ENCODE measurements at regions not wholly inside any gene's neighbourhood (a gene's known extent, or its start where the extent isn't known, plus 50 kb on each side); places are given as distances from the start of the nearest gene placed in this dataset.
"Not testable (repeated sequence)": the region's sequence is repeated elsewhere in the genome, so short reads cannot be mapped to it uniquely, and the experiment has no call there.

DNA sequence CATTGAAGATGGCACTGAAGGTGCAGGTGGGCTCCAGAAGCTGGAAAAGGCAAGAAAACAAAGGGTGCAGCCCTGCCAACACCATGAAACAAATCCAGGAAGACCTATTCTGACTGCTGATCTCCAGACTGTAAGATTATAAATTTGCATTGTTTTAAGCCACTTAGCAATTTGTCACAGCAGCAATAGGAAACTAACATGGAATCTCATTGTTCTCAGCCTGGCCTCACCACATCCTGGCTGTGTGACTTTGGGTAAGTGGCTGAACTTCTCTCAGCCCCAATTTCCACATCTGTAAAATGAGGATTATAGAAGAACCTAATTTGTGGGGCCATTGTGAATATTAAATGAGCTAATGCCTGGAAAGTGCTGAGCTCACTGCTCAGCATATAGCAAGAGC, 160.4 kb upstream of the MAFB start:
- no peak for DNase-seq (ENCODE audit: low spot score)

GRCh38 chr20:40851051-40851450, 162.0 kb upstream of the MAFB start:
- no peak for DNase-seq (ENCODE audit: low spot score)

- DNase-seq (ENCODE audit: low spot score): no peak
Measured at GRCh38 chr20:40855269-40855668, 166.2 kb upstream of the MAFB start.

DNA sequence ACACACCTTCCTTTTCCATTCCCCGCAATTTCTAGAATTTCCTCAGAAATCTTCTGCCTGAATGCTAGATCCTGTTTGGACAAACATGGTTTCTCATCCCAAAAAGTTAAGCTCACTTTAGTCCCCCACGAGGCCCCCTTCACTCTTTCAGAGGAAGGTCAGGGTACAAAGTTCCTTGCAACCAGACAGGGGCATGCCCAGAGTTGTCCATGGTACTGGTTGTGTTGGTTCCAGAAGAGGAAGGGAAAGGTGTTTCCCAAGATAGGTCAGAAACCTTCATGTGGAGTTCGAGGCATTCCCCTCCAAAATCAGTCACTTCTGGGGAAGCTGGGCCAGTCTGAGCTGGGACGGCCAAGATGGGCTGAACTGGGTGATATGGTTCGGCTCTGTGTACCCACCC, 167.6 kb upstream of the MAFB start:
- no peak for DNase-seq (ENCODE audit: low spot score)

GRCh38 chr20:40860487-40860902, 168.1 kb upstream of the TOP1 start:
- DNase-seq (ENCODE audit: low spot score): no peak

- no peak for DNase-seq (ENCODE audit: low spot score)
Measured at GRCh38 chr20:40861427-40862008, 167.1 kb upstream of the TOP1 start.

- DNase-seq (ENCODE audit: low spot score): no peak
Measured at GRCh38 chr20:40863355-40863919, 165.2 kb upstream of the TOP1 start.

DNA sequence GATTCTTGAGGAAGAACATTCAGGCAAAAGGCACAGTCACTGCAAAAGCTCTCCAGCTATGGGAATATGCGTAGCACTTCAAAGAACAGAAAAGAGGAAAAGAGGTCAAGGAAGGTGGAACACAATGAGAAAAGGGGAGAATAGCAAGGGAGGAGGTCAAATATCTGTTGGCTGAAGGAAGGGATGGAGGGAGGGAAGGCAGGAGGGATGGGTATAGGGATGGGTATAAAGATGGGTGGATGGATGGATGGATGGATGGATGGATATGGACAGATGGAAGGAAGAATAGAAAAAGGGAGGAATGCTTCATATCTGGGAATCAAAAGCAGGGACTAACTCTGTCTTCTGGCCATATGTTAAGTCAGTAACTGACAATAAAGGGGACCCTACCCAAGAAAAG, 164.2 kb upstream of the TOP1 start:
- no peak for DNase-seq (ENCODE audit: low spot score)

DNA sequence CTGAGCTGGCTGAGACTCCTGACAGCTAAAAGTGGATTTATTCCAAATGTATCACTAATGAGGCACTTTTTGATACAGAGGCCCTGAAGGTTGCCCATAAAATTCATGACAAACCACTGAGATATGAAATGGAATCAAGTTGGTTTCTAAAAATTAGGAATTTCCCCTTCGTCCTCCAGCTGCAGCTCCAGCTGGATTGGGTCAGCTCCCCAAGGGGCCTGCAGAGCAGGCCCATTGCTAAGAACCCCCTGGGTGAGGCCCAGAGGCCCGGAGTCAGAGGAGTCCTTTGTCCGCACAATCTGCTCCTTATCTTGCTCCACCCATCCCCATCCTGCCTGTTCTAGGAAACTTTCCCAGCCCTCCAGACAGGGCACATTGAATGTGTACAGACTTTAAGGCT, 163.5 kb upstream of the TOP1 start:
- no peak for DNase-seq (ENCODE audit: low spot score)

DNA sequence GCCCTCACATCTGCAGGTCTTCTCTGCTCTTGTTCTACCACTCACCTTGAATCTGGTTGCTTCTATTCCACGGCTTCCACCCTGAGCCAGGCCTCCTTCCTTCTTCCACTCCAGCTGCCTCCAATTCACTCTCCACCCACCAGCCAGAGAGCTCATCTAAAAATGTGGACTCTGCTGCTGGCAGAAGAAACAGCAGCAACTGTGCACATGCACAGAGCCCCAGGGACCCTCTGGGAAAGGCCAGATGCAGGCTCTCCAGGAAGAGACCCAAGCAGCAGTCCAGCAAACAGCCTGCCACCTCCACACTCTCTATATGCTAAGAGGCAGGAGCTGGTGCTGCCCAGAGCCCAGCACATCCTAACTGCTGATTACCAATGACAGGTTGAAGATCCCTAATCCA, 162.6 kb upstream of the TOP1 start:
- no peak for DNase-seq (ENCODE audit: low spot score)

DNA sequence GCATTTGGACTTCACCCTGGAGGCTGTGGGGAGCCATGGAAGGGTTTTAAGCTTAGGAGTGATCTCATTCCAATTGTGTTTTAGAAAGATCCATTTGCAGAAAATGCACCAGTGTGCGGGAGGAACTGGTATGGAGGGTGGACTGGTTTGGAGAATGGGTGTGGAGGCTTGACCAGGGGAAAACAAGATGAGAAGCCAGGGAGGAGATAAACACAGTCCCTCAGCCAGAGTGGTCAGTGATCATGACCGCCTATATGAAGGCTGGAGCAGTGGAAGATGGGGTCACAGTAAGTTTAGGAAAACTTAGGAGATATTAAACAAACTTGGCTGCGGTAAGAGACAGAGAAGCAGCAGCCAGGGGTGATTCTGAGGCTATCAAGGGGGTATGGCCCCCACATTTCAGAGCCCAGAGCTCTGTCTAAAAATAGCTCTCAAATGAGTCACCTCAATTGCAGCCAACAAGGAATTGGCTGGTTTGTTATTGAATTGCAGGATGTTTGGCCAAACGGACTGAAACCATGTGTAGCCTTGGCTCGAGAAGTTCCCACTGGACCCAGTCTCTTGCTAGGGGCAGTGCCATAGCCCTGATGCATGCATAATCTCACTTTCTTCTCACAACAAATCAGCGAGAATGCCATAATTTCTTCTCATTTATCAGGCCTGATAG, 159.9 kb upstream of the TOP1 start:
- DNase-seq (ENCODE audit: low spot score): no peak

DNA sequence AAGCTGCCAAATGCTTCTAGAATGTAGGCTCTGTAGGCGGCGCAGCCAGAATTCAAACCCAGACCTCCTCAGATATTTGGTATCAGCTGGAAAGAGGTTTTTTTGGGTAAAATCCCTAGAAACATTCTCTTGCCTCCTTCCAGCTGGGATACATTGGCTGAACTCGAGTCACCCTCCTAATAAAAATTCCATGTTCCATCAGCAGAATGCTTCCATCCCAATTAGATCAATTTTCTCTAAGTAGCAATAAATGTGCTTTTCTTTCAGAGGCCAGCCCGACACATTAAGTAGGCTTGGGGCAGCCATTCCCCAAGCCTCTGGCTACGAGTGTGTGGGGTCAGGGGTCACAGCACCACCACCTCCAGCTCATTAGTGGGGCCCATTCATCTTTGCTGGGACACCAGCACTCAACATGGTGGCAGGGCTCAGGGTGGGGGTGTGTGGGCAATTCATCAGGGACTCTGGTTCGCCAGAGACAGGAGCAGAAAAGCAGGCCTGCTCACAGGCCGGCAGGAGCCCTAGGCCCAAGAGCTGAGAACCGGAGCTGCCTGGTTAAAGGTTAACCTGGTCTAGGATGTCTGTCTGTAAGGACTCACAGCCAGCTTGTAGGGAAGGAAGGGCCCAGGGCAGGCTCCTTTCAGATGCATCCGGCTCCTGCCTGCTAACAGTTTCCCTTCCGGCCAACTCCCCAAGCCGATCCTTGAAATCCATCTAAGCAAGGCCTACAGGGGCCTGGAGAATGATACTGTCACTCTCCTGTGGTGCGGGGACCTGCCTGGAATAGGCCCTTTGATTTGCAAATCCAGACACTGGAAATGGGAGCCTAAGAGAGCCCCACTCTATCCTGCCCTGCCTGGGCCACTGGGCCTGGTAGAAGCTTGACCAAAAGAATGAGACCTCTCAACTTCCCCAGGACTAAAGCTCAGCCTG, 159.1 kb upstream of the TOP1 start:
- no peak for DNase-seq (ENCODE audit: low spot score)

GRCh38 chr20:40875116-40876085, 153.2 kb upstream of the TOP1 start:
- DNase-seq (ENCODE audit: low spot score): no peak

- not testable (repeated sequence) for DNase-seq (ENCODE audit: low spot score)
Measured at GRCh38 chr20:40878099-40878498, 150.5 kb upstream of the TOP1 start.

- no peak for DNase-seq (ENCODE audit: low spot score)
Measured at GRCh38 chr20:40880063-40880728, 148.4 kb upstream of the TOP1 start.

- DNase-seq (ENCODE audit: low spot score): no peak
Measured at GRCh38 chr20:40880729-40881109, 147.9 kb upstream of the TOP1 start.

DNA sequence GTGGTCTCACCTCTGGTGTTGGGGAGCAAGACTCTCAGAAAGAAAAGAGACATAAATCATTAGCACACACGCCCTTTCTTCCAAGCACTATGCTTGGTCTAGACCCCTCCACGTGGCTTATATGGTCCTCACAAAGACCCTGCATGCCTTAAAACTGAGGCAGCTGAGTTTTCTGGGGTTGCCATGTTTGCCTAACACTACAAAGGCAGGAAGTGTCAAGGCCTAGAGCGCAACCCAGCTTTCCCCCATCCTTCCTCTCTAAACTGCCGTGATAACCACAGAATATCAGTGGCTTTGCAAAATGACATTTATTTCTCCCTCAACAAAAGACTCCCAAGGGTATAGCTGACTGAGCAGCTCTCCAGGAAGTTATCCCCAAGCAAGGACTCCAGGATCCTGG, 146.5 kb upstream of the TOP1 start:
- no peak for DNase-seq (ENCODE audit: low spot score)

DNA sequence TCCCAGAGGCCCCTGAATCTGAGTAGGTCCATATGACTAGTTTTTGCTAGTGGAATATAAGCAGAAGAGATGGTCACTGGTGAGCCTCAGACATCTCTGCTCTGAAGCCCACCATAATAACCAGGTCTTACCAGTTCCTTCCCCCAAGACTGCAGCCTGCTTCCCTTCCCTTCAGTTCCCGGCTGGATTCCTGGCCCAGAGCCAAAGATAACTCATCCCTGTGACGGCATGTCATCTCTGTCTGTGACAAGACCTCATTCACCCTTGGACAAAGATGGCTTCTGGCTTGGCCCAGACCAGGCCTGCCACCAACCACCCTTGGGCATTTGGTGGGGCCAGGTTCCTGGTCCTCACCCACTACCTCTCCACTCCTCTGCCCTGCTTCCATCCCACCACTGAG, 145.5 kb upstream of the TOP1 start:
- DNase-seq (ENCODE audit: low spot score): no peak

- DNase-seq (ENCODE audit: low spot score): no peak
Measured at GRCh38 chr20:40887105-40887504, 141.5 kb upstream of the TOP1 start.

DNA sequence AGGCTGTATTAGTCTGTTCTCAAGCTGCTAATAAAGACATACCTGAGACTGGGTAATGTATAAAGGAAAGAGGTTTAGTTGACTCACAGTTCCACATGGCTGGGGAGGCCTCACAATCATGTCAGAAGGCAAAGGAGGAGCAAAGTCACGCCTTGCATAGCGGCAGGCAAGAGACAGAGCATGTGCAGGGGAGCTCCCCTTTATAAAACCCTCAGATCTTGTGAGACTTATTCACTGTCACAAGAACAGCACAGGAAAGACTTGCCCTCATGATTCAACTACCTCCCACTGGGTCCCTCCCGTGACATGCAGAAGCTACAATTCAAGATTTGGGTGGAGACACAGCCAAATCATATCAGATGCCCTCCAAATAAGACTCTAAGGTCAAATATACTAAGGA, 139.4 kb upstream of the TOP1 start:
- DNase-seq (ENCODE audit: low spot score): not testable (repeated sequence)

GRCh38 chr20:40890181-40890580, 138.4 kb upstream of the TOP1 start:
- DNase-seq (ENCODE audit: low spot score): no peak
